IPS-20b (cell line): ENCODE measurements at regions not wholly inside any gene's neighbourhood (a gene's known extent, or its start where the extent isn't known, plus 50 kb on each side); places are given as distances from the start of the nearest gene placed in this dataset.

Experiments used
- H3K27ac ChIP-seq: one replicate; pipeline ENCODE4 v1.5.1; 2013; ENCODE audit warnings: low read length
- H3K27me3 ChIP-seq: 2 replicates; pipeline ENCODE4 v1.6.1; 2013; ENCODE audit warnings: mild to moderate bottlenecking, low read length, inconsistent platforms; ENCODE audit not compliant: insufficient read depth
- H3K36me3 ChIP-seq: 2 replicates; pipeline ENCODE4 v1.6.1; 2013; ENCODE audit warnings: low read depth, mild to moderate bottlenecking, inconsistent platforms, low read length, moderate library complexity; ENCODE audit not compliant: insufficient read depth
- H3K4me1 ChIP-seq: 2 replicates; pipeline ENCODE4 v1.6.1; 2013; ENCODE audit warnings: mild to moderate bottlenecking, control low read depth, inconsistent platforms, low read length, moderate library complexity; ENCODE audit not compliant: insufficient read depth
- H3K4me3 ChIP-seq: 2 replicates; pipeline ENCODE4 v1.5.1; 2013; ENCODE audit warnings: mild to moderate bottlenecking, low read length, inconsistent platforms
- H3K9ac ChIP-seq: 2 replicates; pipeline ENCODE4 v1.6.1; 2013; ENCODE audit warnings: low read depth, mild to moderate bottlenecking, inconsistent platforms, low read length, moderate library complexity
- H3K9me3 ChIP-seq: 2 replicates; pipeline ENCODE4 v1.6.1; 2013; ENCODE audit warnings: mild to moderate bottlenecking, low read depth, low read length, inconsistent platforms; ENCODE audit not compliant: insufficient read depth

DNA sequence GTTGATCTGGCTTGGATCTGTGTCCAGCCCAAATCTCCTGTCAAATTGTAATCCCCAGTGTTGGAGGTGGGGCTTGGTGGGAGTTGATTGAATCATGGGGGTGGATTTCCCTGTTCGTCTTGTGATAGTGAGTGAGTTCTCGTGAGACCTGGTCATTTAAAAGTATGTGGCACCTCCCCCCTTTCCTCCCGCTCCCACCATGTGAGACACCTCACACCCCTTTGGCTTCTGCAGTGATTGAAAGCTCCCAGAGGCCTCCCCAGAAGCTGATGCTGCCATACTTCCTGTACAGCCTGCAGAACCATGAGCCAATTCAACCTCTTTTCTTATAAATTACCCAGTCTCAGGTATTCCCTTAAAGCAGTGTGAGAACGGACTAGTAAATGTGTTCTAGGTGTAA, 117.3 kb upstream of the PTCH1 start:
- no peak overlapping the region for H3K9ac ChIP-seq
- H3K4me3 ChIP-seq = no peak overlapping the region
- H3K27ac ChIP-seq = no peak overlapping the region
- no peaks in the 10 kb centered on the region for H3K36me3 ChIP-seq
- no peaks in the 10 kb centered on the region for H3K9me3 ChIP-seq
- H3K27me3 ChIP-seq = no peaks in the 10 kb centered on the region; the same call in 1 of the 2 replicates
- H3K4me1 ChIP-seq = no peaks in the 10 kb centered on the region

DNA sequence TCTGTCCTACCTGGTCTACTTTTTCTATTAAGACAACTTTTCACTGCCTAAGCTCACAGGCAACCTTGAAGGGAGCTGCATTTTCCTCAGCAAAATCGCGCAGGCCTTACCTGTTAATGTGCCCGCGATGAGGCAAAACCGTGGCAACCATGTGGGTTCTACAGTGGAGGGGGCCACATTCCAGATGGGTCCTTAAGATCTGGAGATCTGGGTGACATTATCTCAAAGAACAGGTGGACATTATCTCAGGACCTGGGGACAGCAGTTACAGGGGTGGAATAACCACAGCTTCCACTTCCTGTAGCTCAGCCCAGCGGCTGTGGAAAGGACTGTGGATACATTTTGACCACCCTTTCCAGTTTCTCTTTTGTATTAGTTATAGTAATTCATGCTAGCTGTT, 112.8 kb upstream of the PTCH1 start:
- no peak overlapping the region for H3K27ac ChIP-seq
- no peaks in the 10 kb centered on the region for H3K36me3 ChIP-seq
- no peaks in the 10 kb centered on the region for H3K4me1 ChIP-seq
- H3K4me3 ChIP-seq = no peak overlapping the region
- H3K27me3 ChIP-seq = no peaks in the 10 kb centered on the region; the same call in 1 of the 2 replicates
- H3K9ac ChIP-seq = no peak overlapping the region
- H3K9me3 ChIP-seq = no peaks in the 10 kb centered on the region

DNA sequence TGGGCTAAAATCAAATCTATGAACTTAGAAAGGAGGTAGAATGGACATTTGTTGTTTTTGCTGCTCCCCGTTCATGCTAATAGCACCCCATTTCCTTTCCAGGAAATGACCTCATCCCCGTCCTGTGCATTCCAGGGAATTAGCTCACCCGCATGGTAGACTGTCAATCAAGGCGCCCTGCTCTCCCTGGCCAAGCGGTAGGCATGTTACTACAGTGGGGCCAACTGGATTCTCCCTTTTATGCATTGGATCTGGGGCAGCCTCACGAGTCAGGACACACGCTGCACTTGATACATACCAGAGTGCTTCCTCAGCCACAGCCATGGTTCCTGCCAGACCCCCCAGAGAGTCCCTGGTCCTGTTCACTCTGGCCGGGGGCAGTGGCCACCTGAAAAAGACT, 111.0 kb upstream of the PTCH1 start:
- Histone ChIP-seq H3K9ac (no peak overlapping the region), H3K27ac (no peak overlapping the region), H3K27me3 (no peaks in the 10 kb centered on the region; the same call in 1 of the 2 replicates), H3K9me3 (no peaks in the 10 kb centered on the region), H3K4me1 (no peaks in the 10 kb centered on the region), H3K4me3 (no peak overlapping the region), H3K36me3 (no peaks in the 10 kb centered on the region)

DNA sequence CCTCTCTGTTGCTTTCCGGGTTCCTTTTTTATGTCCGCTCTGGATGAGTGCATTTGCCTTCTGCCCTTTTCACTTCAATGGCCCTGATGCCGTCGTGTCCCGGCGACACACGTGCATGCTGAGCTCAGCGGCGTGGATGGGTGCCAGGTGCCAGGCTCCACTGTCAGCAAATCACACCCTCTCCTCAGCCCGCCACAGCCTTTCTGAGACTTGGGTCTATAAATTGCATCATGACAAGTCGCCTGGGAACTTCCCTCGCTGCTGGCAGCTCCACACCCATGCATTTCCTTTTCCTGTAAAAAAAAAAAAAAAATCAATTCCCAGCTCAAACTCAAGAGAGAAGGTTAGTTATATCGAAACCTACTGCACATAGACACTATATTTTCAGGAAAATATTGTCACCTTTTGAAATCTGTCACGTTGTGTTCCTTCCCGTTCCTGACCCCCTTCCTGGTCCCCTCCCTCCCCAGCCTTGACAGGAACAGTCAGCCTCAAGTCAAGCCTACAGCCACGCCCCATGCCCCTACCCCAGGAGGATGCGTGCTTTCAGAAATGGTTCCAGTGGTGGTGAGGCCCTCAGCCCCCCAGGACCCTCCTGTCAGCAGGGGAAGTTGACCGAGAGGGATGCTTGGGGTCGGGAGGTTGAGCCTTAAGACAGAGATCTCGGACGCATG, 110.3 kb upstream of the PTCH1 start:
- Histone ChIP-seq H3K27me3 (no peaks in the 10 kb centered on the region; the same call in 1 of the 2 replicates), H3K9me3 (no peaks in the 10 kb centered on the region), H3K4me1 (no peaks in the 10 kb centered on the region), H3K27ac (no peak overlapping the region), H3K36me3 (no peaks in the 10 kb centered on the region), H3K4me3 (no peak overlapping the region), H3K9ac (no peak overlapping the region)

GRCh38 chr9:95626341-95626740, 109.6 kb upstream of the PTCH1 start:
- no peaks in the 10 kb centered on the region for H3K27me3 ChIP-seq
- no peak overlapping the region for H3K9ac ChIP-seq
- no peak overlapping the region for H3K4me3 ChIP-seq
- no peaks in the 10 kb centered on the region for H3K36me3 ChIP-seq
- H3K9me3 ChIP-seq = no peaks in the 10 kb centered on the region
- H3K4me1 ChIP-seq = no peaks in the 10 kb centered on the region
- no peak overlapping the region for H3K27ac ChIP-seq

DNA sequence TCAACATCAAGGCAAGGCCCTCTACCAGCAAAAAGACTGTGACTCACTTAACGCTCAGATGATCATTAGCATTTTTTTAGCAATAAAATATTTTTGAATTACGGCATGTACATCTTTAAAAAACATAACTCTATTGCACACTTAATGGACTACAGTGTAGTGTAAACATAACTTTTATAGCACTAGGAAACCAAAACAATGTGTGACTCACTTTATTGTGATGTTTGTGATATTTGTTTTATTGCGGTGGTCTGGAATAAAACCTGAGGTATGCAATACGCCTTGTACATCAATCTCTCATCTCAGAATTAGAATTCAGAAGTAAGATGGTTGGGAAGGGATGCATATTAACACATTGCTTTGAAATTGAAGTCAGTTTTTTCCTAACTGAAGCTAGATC, 106.9 kb upstream of the PTCH1 start:
- Histone ChIP-seq H3K27me3 (no peaks in the 10 kb centered on the region), H3K9ac (no peak overlapping the region), H3K4me3 (no peak overlapping the region), H3K9me3 (no peaks in the 10 kb centered on the region), H3K36me3 (no peaks in the 10 kb centered on the region), H3K27ac (no peak overlapping the region), H3K4me1 (no peaks in the 10 kb centered on the region)

DNA sequence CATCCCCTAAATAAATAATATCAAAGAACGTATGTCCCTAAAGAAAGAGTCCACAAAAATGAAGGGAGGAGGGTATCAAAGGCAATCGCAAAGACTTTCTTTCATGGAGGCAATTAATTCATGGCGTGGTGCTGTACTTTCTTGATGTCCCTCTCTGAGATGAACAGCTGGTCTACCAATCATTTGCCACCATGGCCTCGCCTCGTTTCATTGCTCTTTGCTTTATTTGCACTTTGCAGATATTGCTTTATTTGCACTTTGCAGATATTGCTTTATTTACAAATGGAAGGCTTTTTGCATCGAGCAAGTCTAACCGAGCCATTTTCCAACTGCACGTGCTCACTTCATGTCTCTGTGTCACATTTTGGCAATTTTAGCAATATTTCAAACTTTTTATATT, 104.0 kb upstream of the PTCH1 start:
- Histone ChIP-seq H3K9me3 (no peaks in the 10 kb centered on the region), H3K36me3 (no peaks in the 10 kb centered on the region), H3K4me1 (no peaks in the 10 kb centered on the region), H3K9ac (no peak overlapping the region), H3K27ac (no peak overlapping the region), H3K27me3 (no peaks in the 10 kb centered on the region), H3K4me3 (no peak overlapping the region)

DNA sequence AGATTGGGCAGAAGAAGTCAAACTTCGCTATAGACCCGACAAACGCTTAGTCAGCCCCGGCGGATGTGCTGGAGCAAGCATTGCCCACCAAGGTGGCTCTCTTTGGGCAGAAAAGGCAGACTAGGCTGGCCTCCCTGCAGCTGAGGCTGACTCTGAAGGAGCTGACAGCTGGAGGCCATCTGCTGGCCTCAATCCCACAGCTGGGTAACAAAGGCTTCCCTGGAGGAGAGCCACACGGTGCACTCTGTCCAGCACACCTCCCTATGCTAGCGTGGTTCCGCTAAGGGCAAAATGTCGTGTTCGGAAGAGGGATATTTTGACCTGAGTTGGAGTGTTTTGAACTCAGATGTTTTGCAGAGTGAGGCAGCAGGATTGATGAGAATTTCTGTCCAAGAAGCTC, 103.5 kb upstream of the PTCH1 start:
- no peak overlapping the region for H3K9ac ChIP-seq
- H3K4me1 ChIP-seq = no peaks in the 10 kb centered on the region
- H3K27me3 ChIP-seq = no peaks in the 10 kb centered on the region
- no peak overlapping the region for H3K27ac ChIP-seq
- H3K4me3 ChIP-seq = no peak overlapping the region
- H3K9me3 ChIP-seq = no peaks in the 10 kb centered on the region
- no peaks in the 10 kb centered on the region for H3K36me3 ChIP-seq

GRCh38 chr9:95615246-95615645, 98.5 kb upstream of the PTCH1 start:
- H3K4me3 ChIP-seq = no peak overlapping the region
- no peaks in the 10 kb centered on the region for H3K27me3 ChIP-seq
- H3K27ac ChIP-seq = no peak overlapping the region
- H3K9me3 ChIP-seq = no peaks in the 10 kb centered on the region
- no peak overlapping the region for H3K9ac ChIP-seq
- H3K4me1 ChIP-seq = no peaks in the 10 kb centered on the region
- H3K36me3 ChIP-seq = no peaks in the 10 kb centered on the region

DNA sequence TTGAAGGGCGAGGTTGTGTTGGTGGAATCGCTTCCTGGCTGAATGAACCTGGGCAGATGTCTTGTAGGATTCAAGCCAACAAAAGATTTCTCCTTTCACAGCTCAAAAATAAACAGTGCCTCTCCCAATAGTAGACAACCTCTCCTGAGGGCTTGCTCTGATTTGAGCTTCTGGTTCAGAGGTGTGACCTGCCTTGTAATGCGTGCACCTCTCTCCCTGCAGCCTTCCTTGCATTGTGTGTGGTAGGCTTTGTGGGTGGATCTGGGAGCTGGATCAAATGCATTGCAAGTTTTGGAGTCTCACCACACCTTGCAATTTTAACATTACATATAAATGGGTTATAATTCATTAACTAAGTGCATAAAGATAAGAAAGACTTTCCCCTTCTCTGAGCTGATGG, 96.9 kb upstream of the PTCH1 start:
- no peak overlapping the region for H3K4me3 ChIP-seq
- no peaks in the 10 kb centered on the region for H3K9me3 ChIP-seq
- no peaks in the 10 kb centered on the region for H3K4me1 ChIP-seq

DNA sequence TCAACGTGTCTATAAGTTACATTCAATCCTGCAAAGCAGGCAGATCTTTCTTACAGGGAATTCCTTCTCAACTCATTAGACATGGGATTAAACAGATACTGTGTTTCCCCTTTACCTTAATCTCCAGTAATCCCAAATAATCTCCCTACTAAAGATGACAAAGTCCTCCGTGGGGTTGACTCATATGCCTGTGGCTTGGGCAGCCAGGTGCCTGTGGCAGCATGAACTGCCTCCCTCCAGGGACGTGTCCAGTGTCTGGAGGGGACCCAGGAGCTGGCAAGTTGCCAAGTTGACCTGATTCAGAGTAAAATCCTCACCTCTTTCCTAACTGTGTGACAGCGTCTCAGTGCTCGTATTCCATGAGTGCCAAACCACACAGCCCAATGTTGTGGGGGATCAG, 94.6 kb upstream of the PTCH1 start:
- Histone ChIP-seq H3K36me3 (no peaks in the 10 kb centered on the region), H3K9ac (no peak overlapping the region), H3K4me1 (no peaks in the 10 kb centered on the region), H3K9me3 (no peaks in the 10 kb centered on the region), H3K4me3 (no peak overlapping the region), H3K27ac (no peak overlapping the region), H3K27me3 (no peaks in the 10 kb centered on the region)

More for the DNA sequence above, 96.9 kb upstream of the PTCH1 start:
- no peak overlapping the region for H3K27ac ChIP-seq
- no peaks in the 10 kb centered on the region for H3K27me3 ChIP-seq
- no peak overlapping the region for H3K9ac ChIP-seq
- H3K36me3 ChIP-seq = no peaks in the 10 kb centered on the region

GRCh38 chr9:95610006-95610785, 93.4 kb upstream of the PTCH1 start:
- H3K36me3 ChIP-seq = no peaks in the 10 kb centered on the region

More at GRCh38 chr9:95610006-95610785, 93.4 kb upstream of the PTCH1 start:
- Histone ChIP-seq H3K9ac (no peak overlapping the region), H3K9me3 (no peaks in the 10 kb centered on the region), H3K4me3 (no peak overlapping the region), H3K27me3 (no peaks in the 10 kb centered on the region), H3K4me1 (no peaks in the 10 kb centered on the region; the same call in 1 of the 2 replicates), H3K27ac (no peak overlapping the region)
